Stromal cell of bone marrow (primary cell): ENCODE measurements at regions not wholly inside any gene's neighbourhood (a gene's known extent, or its start where the extent isn't known, plus 50 kb on each side); places are given as distances from the start of the nearest gene placed in this dataset.

Source experiments
- DNase-seq: peaks from one replicate; pipeline ENCODE4 v3.0.0-alpha.2; 2012; ENCODE audit warnings: low read depth

GRCh38 chr14:97726676-97727075 is 929.5 kb downstream of the VRK1 start:
- DNase-seq, result no peak

- DNase-seq, result no peak
These were observed 933.5 kb downstream of the VRK1 start for GRCh38 chr14:97730706-97731105.

GRCh38 chr14:97731800-97732199 is 934.6 kb downstream of the VRK1 start:
- DNase-seq, result no peak

GRCh38 chr14:97747316-97747715 is 950.1 kb downstream of the VRK1 start:
- DNase-seq, result no peak

GRCh38 chr14:97748616-97749015 is 951.4 kb downstream of the VRK1 start:
- no peak for DNase-seq

- no peak for DNase-seq
These were observed 960.3 kb downstream of the VRK1 start for GRCh38 chr14:97757491-97757890.

GRCh38 chr14:97760050-97760449 is 962.9 kb downstream of the VRK1 start:
- no peak for DNase-seq

- DNase-seq, result no peak
These were observed 965.2 kb downstream of the VRK1 start for GRCh38 chr14:97762386-97762785.

- peak; percentile 3 for DNase-seq
These were observed 974.3 kb downstream of the VRK1 start for GRCh38 chr14:97771340-97772045.

GRCh38 chr14:97773598-97773997 is 976.4 kb downstream of the VRK1 start:
- DNase-seq, result no peak

GRCh38 chr14:97776890-97777558 is 979.8 kb downstream of the VRK1 start:
- no peak for DNase-seq

- DNase-seq, result no peak
These were observed 980.6 kb downstream of the VRK1 start for GRCh38 chr14:97777622-97778355.

- DNase-seq, result no peak
These were observed 982.0 kb downstream of the VRK1 start for GRCh38 chr14:97779140-97779539.

GRCh38 chr14:97780804-97781203 is 983.6 kb downstream of the VRK1 start:
- no peak for DNase-seq

- no peak for DNase-seq
These were observed 984.8 kb downstream of the VRK1 start for GRCh38 chr14:97781961-97782360.

- no peak for DNase-seq
These were observed 985.8 kb downstream of the VRK1 start for GRCh38 chr14:97782871-97783414.

- DNase-seq, result no peak
These were observed 988.3 kb downstream of the VRK1 start for GRCh38 chr14:97785495-97785894.

- DNase-seq, result no peak
These were observed 991.2 kb downstream of the VRK1 start for GRCh38 chr14:97788364-97788763.

- no peak for DNase-seq
These were observed 991.8 kb downstream of the VRK1 start for GRCh38 chr14:97788846-97789526.

GRCh38 chr14:97791072-97791471 is 993.9 kb downstream of the VRK1 start:
- no peak for DNase-seq

GRCh38 chr14:97791906-97792305 is 994.7 kb downstream of the VRK1 start:
- no peak for DNase-seq

- DNase-seq, result no peak
These were observed 999.3 kb downstream of the VRK1 start for GRCh38 chr14:97796511-97796910.
